Epithelial cell of proximal tubule (primary cell): ENCODE measurements at regions not wholly inside any gene's neighbourhood (a gene's known extent, or its start where the extent isn't known, plus 50 kb on each side); places are given as distances from the start of the nearest gene placed in this dataset.

ENCODE experiments used
- DNase-seq: peaks from one replicate; pipeline ENCODE4 v3.0.0-alpha.2; 2011; ENCODE audit warnings: low read depth
- H3K4me3 ChIP-seq: 2 replicates; pipeline ENCODE4 v1.5.1; 2011; ENCODE audit warnings: low read depth, mild to moderate bottlenecking, low read length
- TF ChIP-seq, protein P1 (sequence below): conservative IDR thresholded peaks from 2 replicates; pipeline ENCODE4 v1.5.1; 2012; ENCODE audit warnings: low read depth, mild to moderate bottlenecking, low read length

- no peak overlapping the region for H3K4me3 ChIP-seq
- no peak for DNase-seq
- TF ChIP-seq, protein P1, sequence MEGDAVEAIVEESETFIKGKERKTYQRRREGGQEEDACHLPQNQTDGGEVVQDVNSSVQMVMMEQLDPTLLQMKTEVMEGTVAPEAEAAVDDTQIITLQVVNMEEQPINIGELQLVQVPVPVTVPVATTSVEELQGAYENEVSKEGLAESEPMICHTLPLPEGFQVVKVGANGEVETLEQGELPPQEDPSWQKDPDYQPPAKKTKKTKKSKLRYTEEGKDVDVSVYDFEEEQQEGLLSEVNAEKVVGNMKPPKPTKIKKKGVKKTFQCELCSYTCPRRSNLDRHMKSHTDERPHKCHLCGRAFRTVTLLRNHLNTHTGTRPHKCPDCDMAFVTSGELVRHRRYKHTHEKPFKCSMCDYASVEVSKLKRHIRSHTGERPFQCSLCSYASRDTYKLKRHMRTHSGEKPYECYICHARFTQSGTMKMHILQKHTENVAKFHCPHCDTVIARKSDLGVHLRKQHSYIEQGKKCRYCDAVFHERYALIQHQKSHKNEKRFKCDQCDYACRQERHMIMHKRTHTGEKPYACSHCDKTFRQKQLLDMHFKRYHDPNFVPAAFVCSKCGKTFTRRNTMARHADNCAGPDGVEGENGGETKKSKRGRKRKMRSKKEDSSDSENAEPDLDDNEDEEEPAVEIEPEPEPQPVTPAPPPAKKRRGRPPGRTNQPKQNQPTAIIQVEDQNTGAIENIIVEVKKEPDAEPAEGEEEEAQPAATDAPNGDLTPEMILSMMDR, result no peak
Observed at GRCh38 chr5:20619591-20619990, 631.6 kb upstream of the CDH18 start.

DNA sequence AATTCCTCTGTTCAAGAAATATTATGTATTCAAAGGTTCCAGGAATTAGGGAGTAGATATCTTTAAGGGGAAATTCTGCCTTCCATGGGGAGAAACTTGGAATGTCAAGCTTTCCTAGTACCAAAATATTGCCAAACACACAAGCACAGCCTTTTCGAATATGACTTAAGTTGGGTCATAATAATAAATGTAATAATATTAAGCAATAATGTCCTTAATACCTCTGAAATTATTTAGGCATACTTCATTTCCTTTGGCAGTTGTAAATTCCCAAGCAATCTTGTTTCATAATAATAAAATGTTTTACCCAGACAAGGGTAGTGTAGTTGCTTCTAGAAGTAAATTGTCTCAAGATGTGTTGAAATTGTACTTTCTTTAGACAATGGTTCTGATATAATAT lies 630.3 kb upstream of the CDH18 start:
- TF ChIP-seq, protein P1, result no peak
- H3K4me3 ChIP-seq, result no peak overlapping the region
- DNase-seq, result no peak

GRCh38 chr5:20617841-20618240 lies 629.8 kb upstream of the CDH18 start:
- H3K4me3 ChIP-seq, result no peak overlapping the region
- DNase-seq, result no peak

GRCh38 chr5:20615888-20616563 lies 628.0 kb upstream of the CDH18 start:
- TF ChIP-seq, protein P1, result no peak
- no peak overlapping the region for H3K4me3 ChIP-seq
- DNase-seq, result no peak

More at GRCh38 chr5:20617841-20618240, 629.8 kb upstream of the CDH18 start:
- TF ChIP-seq, protein P1, result no peak

GRCh38 chr5:20611620-20612019 lies 623.6 kb upstream of the CDH18 start:
- TF ChIP-seq, protein P1, result no peak
- H3K4me3 ChIP-seq, result no peak overlapping the region
- DNase-seq, result no peak

- DNase-seq, result no peak
- no peak overlapping the region for H3K4me3 ChIP-seq
- TF ChIP-seq, protein P1, result no peak
Observed at GRCh38 chr5:20610681-20611080, 622.7 kb upstream of the CDH18 start.

- no peak for DNase-seq
- no peak overlapping the region for H3K4me3 ChIP-seq
- TF ChIP-seq, protein P1, result no peak
Observed at GRCh38 chr5:20609126-20609525, 621.1 kb upstream of the CDH18 start.
